IMR-90 (cell line): ENCODE measurements at regions not wholly inside any gene's neighbourhood (a gene's known extent, or its start where the extent isn't known, plus 50 kb on each side); places are given as distances from the start of the nearest gene placed in this dataset.

Source experiments
- ATAC-seq: fragments of 200-7000 bp; cut with Tn5 transposase; 2 replicates; pipeline ENCODE4 v1.9.1; 2020; ENCODE audit warnings: low read depth, mild to moderate bottlenecking, moderate library complexity
- BruUV-seq: library from RNA; stranded (reverse); fragments of 400-500 nt; replicated peaks from 2 replicates; lab custom pipeline; 2021; lab: Mats Ljungman, UMichigan
- CTCF ChIA-PET: fragments of 300-600 bp; formaldehyde crosslinking; extraction: SDS; loops from one replicate; lab custom pipeline; 2021; ENCODE audit warnings: antibody characterized with exemption; lab: Yijun Ruan, JAX
- POLR2A ChIA-PET: fragments of 300-600 bp; sonication (Branson Sonifier 250); formaldehyde crosslinking; loops from one replicate; lab custom pipeline; 2022; ENCODE audit warnings: antibody characterized with exemption; ENCODE audit not compliant: unreplicated experiment; lab: Charles Lee
- DNase-seq: peaks from one replicate; pipeline ENCODE4 v3.0.0; 2013
- H2AFZ ChIP-seq: replicated peaks from 2 replicates; pipeline ENCODE3; 2013; ENCODE audit warnings: low read length, mild to moderate bottlenecking; ENCODE audit not compliant: poor library complexity
- H2AK5ac ChIP-seq: 2 replicates; pipeline ENCODE4 v1.6.1; 2013; ENCODE audit warnings: low read depth, low read length, inconsistent platforms
- H2AK9ac ChIP-seq: replicated peaks from 2 replicates; pipeline ENCODE3; 2013; ENCODE audit warnings: mild to moderate bottlenecking, low read depth, low read length, moderate library complexity; ENCODE audit not compliant: poor library complexity
- H2BK120ac ChIP-seq: 2 replicates; pipeline ENCODE4 v1.6.1; 2013; ENCODE audit warnings: low read depth, low read length, inconsistent platforms
- H2BK15ac ChIP-seq: 3 replicates; pipeline ENCODE4 v1.6.1; 2013; ENCODE audit warnings: low read depth, low read length, inconsistent platforms
- H2BK20ac ChIP-seq: 2 replicates; pipeline ENCODE4 v1.6.1; 2013; ENCODE audit warnings: low read depth, mild to moderate bottlenecking, inconsistent platforms, low read length, moderate library complexity
- H2BK5ac ChIP-seq: 2 replicates; pipeline ENCODE4 v1.6.1; 2013; ENCODE audit warnings: mild to moderate bottlenecking, low read depth, low read length, inconsistent platforms; ENCODE audit not compliant: poor library complexity, severe bottlenecking
- H3K14ac ChIP-seq: replicated peaks from 2 replicates; pipeline ENCODE4 v1.6.1; 2013; ENCODE audit warnings: low read depth, low read length, inconsistent platforms
- H3K18ac ChIP-seq: 2 replicates; pipeline ENCODE4 v1.6.1; 2013; ENCODE audit warnings: low read depth, low read length, control low read depth
- H3K23ac ChIP-seq: 2 replicates; pipeline ENCODE4 v1.6.1; 2013; ENCODE audit warnings: low read depth, low read length, inconsistent platforms
- H3K27ac ChIP-seq: 2 replicates; pipeline ENCODE4 v1.5.1; 2013; ENCODE audit warnings: mild to moderate bottlenecking, control low read depth, low read length; ENCODE audit not compliant: insufficient read depth
- H3K27me3 ChIP-seq: 2 replicates; pipeline ENCODE4 v1.6.1; 2013; ENCODE audit warnings: low read length; ENCODE audit not compliant: control insufficient read depth, insufficient read depth
- H3K36me3 ChIP-seq: 2 replicates; pipeline ENCODE4 v1.6.1; 2013; ENCODE audit warnings: low read length, mixed read lengths; ENCODE audit not compliant: control insufficient read depth, insufficient read depth
- H3K4ac ChIP-seq: 2 replicates; pipeline ENCODE4 v1.6.1; 2013; ENCODE audit warnings: low read depth, low read length, inconsistent platforms
- H3K4me1 ChIP-seq: 2 replicates; pipeline ENCODE4 v1.6.1; 2013; ENCODE audit warnings: low read length, mixed read lengths; ENCODE audit not compliant: control insufficient read depth, insufficient read depth
- H3K4me2 ChIP-seq: 2 replicates; pipeline ENCODE4 v1.6.1; 2013; ENCODE audit warnings: low read depth, mild to moderate bottlenecking, control low read depth, low read length, moderate library complexity
- H3K4me3 ChIP-seq: 2 replicates; pipeline ENCODE4 v1.5.1; 2013; ENCODE audit warnings: low read depth, mild to moderate bottlenecking, control low read depth, low read length, moderate library complexity; ENCODE audit not compliant: insufficient read depth
- H3K56ac ChIP-seq: 2 replicates; pipeline ENCODE4 v1.6.1; 2013; ENCODE audit warnings: low read length, inconsistent platforms; ENCODE audit not compliant: insufficient read depth; ENCODE audit errors: extremely low read depth
- H3K79me1 ChIP-seq, 2 experiments: 2 replicates each; pipeline ENCODE4 v1.6.1; 2013; ENCODE audit warnings: low read length in 2 of 2, inconsistent platforms in 1 of 2, low read depth in 1 of 2
- H3K9ac ChIP-seq: 2 replicates; pipeline ENCODE4 v1.6.1; 2013; ENCODE audit warnings: low read depth, low read length, control low read depth
- H3K9me1 ChIP-seq: 2 replicates; pipeline ENCODE4 v1.6.1; 2013; ENCODE audit warnings: low read length, inconsistent platforms; ENCODE audit not compliant: insufficient read depth
- H3K9me3 ChIP-seq: 2 replicates; pipeline ENCODE4 v1.6.1; 2013; ENCODE audit warnings: low read length; ENCODE audit not compliant: control insufficient read depth, insufficient read depth
- H4K20me1 ChIP-seq: 2 replicates; pipeline ENCODE4 v1.6.1; 2013; ENCODE audit warnings: low read length, inconsistent platforms; ENCODE audit not compliant: insufficient read depth
- H4K5ac ChIP-seq: 2 replicates; pipeline ENCODE4 v1.6.1; 2013; ENCODE audit warnings: mild to moderate bottlenecking, low read depth, low read length, control low read depth
- H4K8ac ChIP-seq, 2 experiments: 2 replicates each; pipeline ENCODE4 v1.6.1; 2013; ENCODE audit warnings: low read depth in 2 of 2, low read length in 2 of 2, control low read depth in 1 of 2, inconsistent platforms in 1 of 2
- H4K91ac ChIP-seq: 2 replicates; pipeline ENCODE4 v1.6.1; 2013; ENCODE audit warnings: low read depth, low read length, inconsistent platforms; ENCODE audit not compliant: insufficient read depth
- BHLHE40 ChIP-seq: fragments of 150-350 bp; IDR thresholded peaks from 2 replicates; pipeline ENCODE4 v1.6.1; 2016; ENCODE audit warnings: mild to moderate bottlenecking, low read depth, low read length
- CEBPB ChIP-seq: IDR thresholded peaks from 2 replicates; pipeline ENCODE4 v1.6.1; 2012; ENCODE audit warnings: low read depth, low read length, improper control_type of control experiment
- CHD1 ChIP-seq: IDR thresholded peaks from 2 replicates; pipeline ENCODE4 v1.6.1; 2012; ENCODE audit warnings: low read depth, low read length, improper control_type of control experiment
- ELK1 ChIP-seq: fragments of 150-350 bp; IDR thresholded peaks from 2 replicates; pipeline ENCODE4 v1.6.1; 2016; ENCODE audit warnings: low read depth, mild to moderate bottlenecking, low read length, moderate library complexity, borderline replicate concordance
- FOS ChIP-seq: fragments of 150-350 bp; IDR thresholded peaks from 2 replicates; pipeline ENCODE4 v1.6.1; 2016; ENCODE audit warnings: low read depth, low read length
- MAFK ChIP-seq: IDR thresholded peaks from 2 replicates; pipeline ENCODE4 v1.6.1; 2012; ENCODE audit warnings: low read depth, low read length, improper control_type of control experiment
- MAZ ChIP-seq: IDR thresholded peaks from 2 replicates; pipeline ENCODE4 v1.6.1; 2012; ENCODE audit warnings: low read depth, mild to moderate bottlenecking, low read length, improper control_type of control experiment, moderate library complexity, borderline replicate concordance
- MXI1 ChIP-seq: IDR thresholded peaks from 2 replicates; pipeline ENCODE4 v1.6.1; 2012; ENCODE audit warnings: low read depth, mild to moderate bottlenecking, low read length, moderate library complexity, borderline replicate concordance
- POLR2A ChIP-seq: IDR thresholded peaks from 2 replicates; pipeline ENCODE4 v1.6.1; 2012; ENCODE audit warnings: mild to moderate bottlenecking, low read depth, low read length
- RAD21 ChIP-seq: IDR thresholded peaks from 2 replicates; pipeline ENCODE4 v1.6.1; 2012; ENCODE audit warnings: low read length, improper control_type of control experiment
- RCOR1 ChIP-seq: IDR thresholded peaks from 2 replicates; pipeline ENCODE4 v1.6.1; 2012; ENCODE audit warnings: mild to moderate bottlenecking, low read length, improper control_type of control experiment; ENCODE audit not compliant: insufficient replicate concordance
- RFX5 ChIP-seq: IDR thresholded peaks from 2 replicates; pipeline ENCODE4 v1.8.0; 2012; ENCODE audit warnings: low read depth, mild to moderate bottlenecking, low read length, moderate library complexity
- SMC3 ChIP-seq: fragments of 150-350 bp; IDR thresholded peaks from 2 replicates; pipeline ENCODE4 v1.6.1; 2016; ENCODE audit warnings: low read depth, mild to moderate bottlenecking, antibody characterized with exemption, low read length, moderate library complexity
- USF2 ChIP-seq: fragments of 150-350 bp; IDR thresholded peaks from 2 replicates; pipeline ENCODE4 v1.6.1; 2017; ENCODE audit warnings: mild to moderate bottlenecking, antibody characterized with exemption, low read length, low read depth
- WGBS, 2 experiments: methylation state at CpG; one replicate each; pipeline versions ENCODE4 v1.1.5 to v1.1.7; 2013; ENCODE audit warnings: missing lambda C conversion rate in 2 of 2; ENCODE audit not compliant: insufficient read length in 1 of 2; ENCODE audit errors: extremely low coverage in 2 of 2; 5-methylcytosine and 5-hydroxymethylcytosine counted together
- dilution Hi-C: fragments of 300-500 bp; cut with HindIII; formaldehyde crosslinking; loops from one replicate; pipeline ENCODE4 v1.14.3; 2018; ENCODE audit warnings: low sequenced_read_pairs; ENCODE audit not compliant: unreplicated experiment
- in situ Hi-C: fragments of 300-500 bp; cut with MboI; formaldehyde crosslinking; loops from 3 replicates; pipeline ENCODE4 v1.14.3; 2019; ENCODE audit warnings: low sequenced_read_pairs, inconsistent platforms, mixed read lengths
- intact Hi-C: fragments of 100-400 bp; cut with micrococcal nuclease; formaldehyde crosslinking; loops from 2 replicates; pipeline ENCODE4 v1.10.0; 2022

GRCh38 chr5:56606192-56606591, 209.2 kb upstream of the MAP3K1 start:
- H3K9ac ChIP-seq = no peak overlapping the region

More at GRCh38 chr5:56606192-56606591, 209.2 kb upstream of the MAP3K1 start:
- Histone ChIP-seq H2BK120ac (no peak overlapping the region), H3K23ac (no peak overlapping the region), H3K36me3 (no peaks in the 10 kb centered on the region), H2AK9ac (no peak overlapping the region), H2BK20ac (peak overlapping the region; percentile 0; the same call in 1 of the 2 replicates), H3K9me1 (peaks cover 11% of the 10 kb centered on the region), H4K8ac (no peak overlapping the region), H3K4me2 (no peak overlapping the region), H3K56ac (no peak overlapping the region), H3K27ac (no peak overlapping the region), H3K14ac (peak overlapping the region; percentile 17), H3K9me3 (no peaks in the 10 kb centered on the region), H4K91ac (no peak overlapping the region), H3K79me1 (no peaks in the 10 kb centered on the region), H4K5ac (no peak overlapping the region), H2BK5ac (no peak overlapping the region), H4K20me1 (no peaks in the 10 kb centered on the region), H3K4me1 (peaks cover 15% of the 10 kb centered on the region), H2BK15ac (no peak overlapping the region), H3K4me3 (no peak overlapping the region), H2AFZ (no peak overlapping the region), H2AK5ac (no peak overlapping the region), H3K27me3 (peaks cover 4% of the 10 kb centered on the region; the same call in 1 of the 2 replicates), H3K18ac (no peak overlapping the region), H3K4ac (peak overlapping the region; percentile 33; the same call in 1 of the 2 replicates)
- DNase-seq (no peak), ATAC-seq (no peak)
- ChIA-PET POLR2A (no interaction called here), CTCF (no interaction called here)
- intact Hi-C loops = loop anchor here (5.0 kb wide), 1 partner anchor 99 kb away; no protein-coding TSS in a partner anchor
- TF ChIP-seq USF2 (no peak), CHD1 (no peak), RCOR1 (no peak), CEBPB (no peak), ELK1 (no peak), BHLHE40 (no peak), RAD21 (no peak), FOS (no peak), POLR2A (no peak), MAFK (no peak), SMC3 (no peak), RFX5 (no peak), MAZ (no peak), MXI1 (no peak)
- BruUV-seq = no TSS peak
- in situ Hi-C loops = no loop called here
- WGBS, 2 experiments = no CpG with 5 or more reads among the region's 3 CpGs
- dilution Hi-C loops = no loop called here
